Hepatocyte (in vitro differentiated cells): ENCODE measurements at regions not wholly inside any gene's neighbourhood (a gene's known extent, or its start where the extent isn't known, plus 50 kb on each side); places are given as distances from the start of the nearest gene placed in this dataset.

Experiments
- DNase-seq: peaks from one replicate; pipeline ENCODE4 v3.0.0-alpha.2; 2016; ENCODE audit warnings: low spot score
- H2AFZ ChIP-seq: fragments of 200-600 bp; sonication (generic); 2 replicates; pipeline ENCODE4 v1.6.0; 2016; ENCODE audit warnings: antibody characterized with exemption, mild to moderate bottlenecking
- H3K27ac ChIP-seq: fragments of 200-600 bp; sonication (generic); 2 replicates; pipeline ENCODE4 v1.5.1; 2016; ENCODE audit warnings: mild to moderate bottlenecking
- H3K27me3 ChIP-seq: fragments of 200-600 bp; sonication (generic); 2 replicates; pipeline ENCODE4 v1.6.1; 2016
- H3K36me3 ChIP-seq: fragments of 200-600 bp; sonication (generic); replicated peaks from 2 replicates; pipeline ENCODE4 v1.5.1; 2016; ENCODE audit warnings: low read depth; ENCODE audit not compliant: insufficient read depth
- H3K4me1 ChIP-seq: fragments of 200-600 bp; sonication (generic); 2 replicates; pipeline ENCODE4 v1.5.1; 2016; ENCODE audit warnings: mild to moderate bottlenecking, moderate library complexity; ENCODE audit not compliant: insufficient read depth
- H3K4me2 ChIP-seq: fragments of 200-600 bp; sonication (generic); 2 replicates; pipeline ENCODE4 v1.6.0; 2016
- H3K4me3 ChIP-seq: fragments of 200-600 bp; sonication (generic); 2 replicates; pipeline ENCODE4 v1.5.1; 2016; ENCODE audit warnings: mild to moderate bottlenecking
- H3K79me2 ChIP-seq: fragments of 200-600 bp; sonication (generic); 2 replicates; pipeline ENCODE4 v1.6.0; 2017; ENCODE audit warnings: mild to moderate bottlenecking
- H3K9me2 ChIP-seq: fragments of 200-600 bp; sonication (generic); replicated peaks from 2 replicates; pipeline ENCODE4 v1.6.0; 2017; ENCODE audit warnings: mild to moderate bottlenecking; ENCODE audit not compliant: insufficient read depth
- H3K9me3 ChIP-seq: fragments of 200-600 bp; sonication (generic); 2 replicates; pipeline ENCODE4 v1.5.1; 2016; ENCODE audit warnings: low read depth, mild to moderate bottlenecking
- H4K20me1 ChIP-seq: fragments of 200-600 bp; sonication (generic); 2 replicates; pipeline ENCODE4 v1.6.0; 2016; ENCODE audit warnings: mild to moderate bottlenecking; ENCODE audit not compliant: insufficient read depth, poor library complexity, severe bottlenecking
- EZH2 ChIP-seq: fragments of 200-600 bp; sonication (generic); IDR thresholded peaks from 2 replicates; pipeline ENCODE4 v1.6.1; 2016; ENCODE audit warnings: antibody characterized with exemption, mild to moderate bottlenecking, borderline replicate concordance
- EZH2phosphoT487 ChIP-seq: fragments of 200-600 bp; sonication (generic); IDR thresholded peaks from one replicate; pipeline ENCODE4 v1.6.1; 2018; ENCODE audit warnings: antibody characterized with exemption, mild to moderate bottlenecking, low read depth, moderate library complexity; ENCODE audit not compliant: unreplicated experiment, severe bottlenecking
- WGBS: methylation state at CpG from one replicate; pipeline ENCODE4 v1.1.6; 2016; ENCODE audit warnings: low lambda C conversion rate; ENCODE audit errors: missing lambda C conversion rate; 5-methylcytosine and 5-hydroxymethylcytosine counted together
- TF ChIP-seq, protein P1 (sequence below): fragments of 200-600 bp; sonication (generic); IDR thresholded peaks from 2 replicates; pipeline ENCODE4 v1.5.1; 2016; ENCODE audit warnings: antibody characterized with exemption, mild to moderate bottlenecking; ENCODE audit not compliant: poor library complexity

DNA sequence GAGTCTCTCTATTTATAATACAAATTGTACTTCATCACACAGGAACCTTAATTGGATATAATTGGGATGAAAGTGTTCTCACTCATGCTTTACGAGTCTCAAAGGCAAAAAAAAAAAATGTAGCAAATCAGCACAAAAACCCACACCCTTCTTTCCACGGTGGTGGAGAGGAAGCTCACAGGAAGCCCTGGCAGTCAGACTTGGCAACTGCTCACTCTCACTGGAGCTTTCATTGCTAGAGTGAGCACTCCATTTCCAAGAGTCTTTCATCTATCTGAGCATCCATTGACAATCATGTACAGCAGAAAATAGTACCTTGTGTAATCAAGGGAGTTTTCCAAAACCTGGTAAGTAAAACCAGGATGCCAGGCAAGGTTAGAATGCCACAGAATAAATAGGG is 2159.4 kb upstream of the AGA start:
- 75% methylated on average over 2 of the region's 2 CpGs for WGBS
- Histone ChIP-seq H3K4me3 (no peak overlapping the region), H3K9me3 (no peaks in the 10 kb centered on the region), H3K9me2 (no peaks in the 10 kb centered on the region), H4K20me1 (no peaks in the 10 kb centered on the region), H3K4me2 (no peak overlapping the region), H3K79me2 (no peaks in the 10 kb centered on the region), H3K27ac (no peak overlapping the region), H3K27me3 (no peaks in the 10 kb centered on the region), H2AFZ (no peak overlapping the region), H3K36me3 (no peaks in the 10 kb centered on the region), H3K4me1 (no peaks in the 10 kb centered on the region)
- no peak for TF ChIP-seq EZH2phosphoT487
- TF ChIP-seq EZH2 = no peak
- TF ChIP-seq, protein P1, sequence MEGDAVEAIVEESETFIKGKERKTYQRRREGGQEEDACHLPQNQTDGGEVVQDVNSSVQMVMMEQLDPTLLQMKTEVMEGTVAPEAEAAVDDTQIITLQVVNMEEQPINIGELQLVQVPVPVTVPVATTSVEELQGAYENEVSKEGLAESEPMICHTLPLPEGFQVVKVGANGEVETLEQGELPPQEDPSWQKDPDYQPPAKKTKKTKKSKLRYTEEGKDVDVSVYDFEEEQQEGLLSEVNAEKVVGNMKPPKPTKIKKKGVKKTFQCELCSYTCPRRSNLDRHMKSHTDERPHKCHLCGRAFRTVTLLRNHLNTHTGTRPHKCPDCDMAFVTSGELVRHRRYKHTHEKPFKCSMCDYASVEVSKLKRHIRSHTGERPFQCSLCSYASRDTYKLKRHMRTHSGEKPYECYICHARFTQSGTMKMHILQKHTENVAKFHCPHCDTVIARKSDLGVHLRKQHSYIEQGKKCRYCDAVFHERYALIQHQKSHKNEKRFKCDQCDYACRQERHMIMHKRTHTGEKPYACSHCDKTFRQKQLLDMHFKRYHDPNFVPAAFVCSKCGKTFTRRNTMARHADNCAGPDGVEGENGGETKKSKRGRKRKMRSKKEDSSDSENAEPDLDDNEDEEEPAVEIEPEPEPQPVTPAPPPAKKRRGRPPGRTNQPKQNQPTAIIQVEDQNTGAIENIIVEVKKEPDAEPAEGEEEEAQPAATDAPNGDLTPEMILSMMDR = no peak
- no peak for DNase-seq

DNA sequence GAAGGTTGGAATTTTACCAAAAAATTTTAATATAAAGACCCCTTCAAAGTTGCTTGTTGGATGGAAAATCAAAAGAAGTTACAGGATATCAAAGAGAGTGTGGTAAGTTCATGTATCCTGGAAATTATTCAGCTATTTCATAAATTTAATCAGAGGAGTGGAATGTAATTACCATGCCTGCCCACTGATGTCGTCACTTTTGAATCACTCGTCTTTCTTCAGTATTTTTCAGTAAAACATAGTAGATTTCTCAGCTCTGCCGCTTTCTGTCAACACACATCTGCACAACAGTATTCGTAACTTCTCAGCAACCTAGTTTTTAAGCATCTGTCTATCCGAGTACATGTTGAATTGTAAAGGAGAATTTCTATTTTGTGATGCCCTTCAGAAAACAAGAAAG is 2163.0 kb upstream of the AGA start:
- Histone ChIP-seq H3K4me2 (no peak overlapping the region), H2AFZ (no peak overlapping the region), H3K4me3 (no peak overlapping the region), H3K9me3 (no peaks in the 10 kb centered on the region), H3K79me2 (no peaks in the 10 kb centered on the region), H3K4me1 (no peaks in the 10 kb centered on the region), H3K36me3 (no peaks in the 10 kb centered on the region), H3K27ac (no peak overlapping the region), H4K20me1 (no peaks in the 10 kb centered on the region), H3K27me3 (no peaks in the 10 kb centered on the region), H3K9me2 (no peaks in the 10 kb centered on the region)
- WGBS = 91% methylated on average over 5 of the region's 5 CpGs
- no peak for DNase-seq
- TF ChIP-seq EZH2phosphoT487 (no peak), EZH2 (no peak)
- TF ChIP-seq, protein P1 = no peak

DNA sequence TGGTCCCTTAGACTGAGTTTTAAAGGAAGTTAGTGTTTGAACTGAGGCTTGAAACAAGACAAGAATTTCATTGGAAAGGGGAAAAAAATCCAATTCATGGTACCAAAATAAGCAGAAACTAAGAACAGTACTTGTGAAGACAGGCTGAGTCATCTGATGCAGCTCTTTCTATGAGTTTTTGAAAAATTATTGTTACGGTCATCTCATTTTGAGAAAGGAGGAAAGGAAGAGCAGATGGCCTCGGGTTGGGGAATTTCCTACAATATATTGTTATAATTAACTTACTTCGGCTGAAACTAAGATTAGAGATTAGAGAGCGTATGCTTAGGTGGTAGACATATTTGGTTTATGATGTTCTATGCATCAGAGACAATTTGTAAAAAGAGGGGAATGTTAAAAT is 2164.8 kb upstream of the AGA start:
- Histone ChIP-seq H4K20me1 (no peaks in the 10 kb centered on the region), H3K4me1 (no peaks in the 10 kb centered on the region), H3K4me3 (no peak overlapping the region), H3K27me3 (no peaks in the 10 kb centered on the region), H3K27ac (no peak overlapping the region), H3K9me3 (no peaks in the 10 kb centered on the region), H3K9me2 (no peaks in the 10 kb centered on the region), H3K36me3 (no peaks in the 10 kb centered on the region), H3K79me2 (no peaks in the 10 kb centered on the region), H3K4me2 (no peak overlapping the region), H2AFZ (no peak overlapping the region)
- TF ChIP-seq EZH2phosphoT487 = no peak
- TF ChIP-seq EZH2 = no peak
- TF ChIP-seq, protein P1 = no peak
- DNase-seq = no peak
- WGBS = 86% methylated on average over 4 of the region's 4 CpGs

DNA sequence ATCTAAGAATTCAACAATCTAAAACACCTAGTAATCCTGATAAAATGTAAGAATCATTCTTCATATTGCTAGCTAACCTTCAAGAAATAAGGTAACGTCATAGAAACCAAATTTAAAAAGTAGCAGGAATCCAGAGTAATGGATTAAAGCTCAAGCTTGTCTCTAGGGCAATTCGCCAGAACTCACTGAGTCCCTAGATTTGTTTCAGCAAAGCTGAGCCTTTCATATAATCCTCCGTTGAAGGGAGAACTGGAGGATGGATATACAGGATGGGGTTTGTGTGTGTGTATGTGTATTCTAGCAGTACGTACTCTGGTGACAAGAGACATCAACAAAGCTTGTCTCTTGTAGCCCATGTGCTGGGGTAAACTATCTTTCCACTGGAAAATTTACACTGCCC is 2173.5 kb upstream of the AGA start:
- no peaks in the 10 kb centered on the region for H4K20me1 ChIP-seq
- H3K27ac ChIP-seq = no peak overlapping the region
- no peaks in the 10 kb centered on the region for H3K9me2 ChIP-seq
- no peak overlapping the region for H3K4me2 ChIP-seq
- no peaks in the 10 kb centered on the region for H3K27me3 ChIP-seq
- TF ChIP-seq, protein P1 = no peak
- TF ChIP-seq EZH2phosphoT487 (no peak), EZH2 (no peak)
- H3K9me3 ChIP-seq = no peaks in the 10 kb centered on the region
- no peak for DNase-seq
- H3K4me1 ChIP-seq = no peaks in the 10 kb centered on the region
- no peak overlapping the region for H3K4me3 ChIP-seq
- H3K79me2 ChIP-seq = no peaks in the 10 kb centered on the region
- H3K36me3 ChIP-seq = no peaks in the 10 kb centered on the region
- 60% methylated on average over 4 of the region's 4 CpGs for WGBS
- no peak overlapping the region for H2AFZ ChIP-seq
